ENCODE measurements at regions not wholly inside any gene's neighbourhood (a gene's known extent, or its start where the extent isn't known, plus 50 kb on each side); places are given as distances from the start of the nearest gene placed in this dataset.

DNA sequence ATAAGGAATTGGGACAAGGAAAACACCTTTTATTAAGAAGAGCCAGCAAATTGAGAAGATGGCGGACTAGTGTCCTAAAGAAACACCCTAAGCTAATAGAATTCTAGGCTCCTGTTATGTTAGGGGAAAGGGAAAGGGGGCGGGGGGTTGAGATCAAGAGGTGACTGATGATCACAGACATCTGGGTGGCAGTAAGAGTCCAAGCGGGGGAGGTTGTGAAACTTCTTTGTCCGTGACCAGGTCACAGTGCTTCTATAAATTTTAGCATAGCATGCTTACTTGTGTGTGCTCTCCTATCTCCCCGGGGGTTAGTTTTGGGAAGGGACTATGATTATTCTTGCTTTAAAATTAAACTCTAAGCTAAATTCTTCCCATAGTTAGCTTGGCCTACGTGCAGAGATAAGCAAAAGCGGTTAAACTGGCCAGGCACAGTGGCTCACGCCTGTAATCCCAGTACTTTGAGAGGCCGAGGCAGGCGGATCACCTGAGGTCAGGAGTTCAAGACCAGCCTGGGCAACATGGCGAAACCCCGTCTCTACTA lies 262.1 kb downstream of the SKIDA1 start:
- no peak for DNase-seq (ENCODE audit: low read depth)

DNA sequence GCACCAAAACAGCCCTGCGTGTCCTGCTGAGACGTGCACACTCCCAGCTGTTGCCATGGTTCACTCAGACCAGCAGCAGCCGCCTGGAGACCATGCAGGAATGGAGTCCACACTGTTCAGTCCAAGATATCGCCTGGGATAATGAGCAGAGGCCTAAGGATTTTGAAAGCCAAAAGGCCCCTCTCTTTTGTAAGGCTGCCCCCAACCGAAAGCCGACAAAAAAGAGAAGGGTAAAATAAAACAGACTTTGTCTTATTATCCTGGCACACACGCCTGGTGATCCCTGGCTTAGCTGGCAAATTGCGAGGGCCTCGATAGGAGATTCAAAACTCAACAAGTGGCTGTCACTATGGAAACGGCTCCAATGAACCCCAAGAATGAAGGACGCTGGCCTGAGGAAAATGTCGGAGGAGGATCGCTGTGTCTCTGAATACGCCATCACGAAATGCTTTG lies 263.6 kb downstream of the SKIDA1 start:
- DNase-seq (ENCODE audit: low read depth) = no peak

DNA sequence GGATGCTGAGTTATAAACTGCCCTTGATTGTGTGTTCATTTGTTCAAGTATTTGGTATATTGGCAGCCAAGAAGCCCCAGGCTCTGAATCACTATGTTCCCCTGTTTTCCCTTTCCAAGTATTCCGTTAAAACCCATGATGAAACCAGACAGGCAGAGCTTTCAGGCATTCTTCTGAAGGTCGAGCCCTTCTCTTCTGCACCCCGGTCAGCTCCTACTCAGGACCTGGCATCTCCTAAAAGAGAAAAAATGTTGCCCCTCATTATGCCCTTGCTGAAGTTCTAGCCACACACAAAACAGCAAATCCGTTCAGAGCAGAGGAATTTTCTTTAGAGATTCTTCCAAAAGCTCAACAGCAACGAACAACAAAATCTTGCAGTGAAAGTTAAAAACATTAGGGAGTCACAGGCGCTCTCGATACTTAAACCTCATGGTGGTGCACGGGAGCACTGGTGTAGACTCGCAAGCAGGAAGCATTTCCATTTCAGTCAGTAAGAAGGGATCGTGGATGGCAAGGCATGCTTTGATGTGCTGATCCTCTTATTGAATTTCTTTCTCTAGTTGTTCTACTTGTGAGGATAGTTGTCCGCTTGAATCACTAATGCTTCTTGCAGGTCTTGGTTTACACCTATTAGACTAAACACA lies 264.9 kb downstream of the SKIDA1 start:
- DNase-seq (ENCODE audit: low read depth) = no peak

DNA sequence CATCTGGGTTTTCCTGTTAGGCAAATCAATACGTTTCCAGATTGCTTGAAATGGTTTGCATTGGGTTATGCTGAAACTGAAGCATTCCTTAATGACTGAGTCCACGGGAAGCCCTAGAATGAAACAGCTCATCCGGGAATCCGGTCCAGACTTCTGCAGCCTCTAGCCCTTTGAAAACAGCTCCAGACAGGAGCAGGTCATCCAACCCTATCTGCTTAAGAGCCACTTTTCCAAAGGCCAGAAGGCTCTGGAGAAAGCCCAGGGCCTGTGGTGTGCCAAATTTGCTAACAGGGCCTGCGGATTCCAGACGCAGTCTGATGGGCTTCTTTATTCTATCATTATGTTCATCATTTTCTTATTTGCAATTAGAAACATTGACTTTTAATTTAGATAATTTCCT lies 265.4 kb downstream of the SKIDA1 start:
- no peak for DNase-seq (ENCODE audit: low read depth)

- no peak for DNase-seq (ENCODE audit: low read depth)
These were observed 267.6 kb downstream of the SKIDA1 start for GRCh38 chr10:21257919-21258318.

- no peak for DNase-seq (ENCODE audit: low read depth)
These were observed 268.3 kb downstream of the SKIDA1 start for GRCh38 chr10:21257191-21257590.

DNA sequence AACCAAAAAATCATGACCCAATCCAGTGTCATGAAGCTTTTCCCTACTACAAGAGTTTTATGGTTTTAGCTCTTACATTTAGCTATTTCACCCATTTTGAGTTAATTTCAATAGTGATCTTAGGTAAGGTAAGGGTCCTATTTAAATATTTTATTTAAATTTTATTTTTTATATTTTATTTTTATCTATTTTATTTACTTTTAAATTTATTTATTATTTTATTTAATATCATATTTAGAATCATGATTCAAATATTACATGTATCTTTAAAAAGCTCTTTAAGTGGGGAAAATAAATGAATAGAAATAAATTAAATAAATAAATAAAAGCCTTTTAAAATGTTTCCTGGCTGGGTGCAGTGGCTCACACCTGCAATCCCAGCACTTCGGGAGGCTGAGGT lies 276.0 kb downstream of the SKIDA1 start:
- no peak for DNase-seq (ENCODE audit: low read depth)

GRCh38 chr10:21247592-21247991 lies 277.9 kb downstream of the SKIDA1 start:
- DNase-seq (ENCODE audit: low read depth) = no peak

GRCh38 chr10:21246178-21246577 lies 279.3 kb downstream of the SKIDA1 start:
- no peak for DNase-seq (ENCODE audit: low read depth)

DNA sequence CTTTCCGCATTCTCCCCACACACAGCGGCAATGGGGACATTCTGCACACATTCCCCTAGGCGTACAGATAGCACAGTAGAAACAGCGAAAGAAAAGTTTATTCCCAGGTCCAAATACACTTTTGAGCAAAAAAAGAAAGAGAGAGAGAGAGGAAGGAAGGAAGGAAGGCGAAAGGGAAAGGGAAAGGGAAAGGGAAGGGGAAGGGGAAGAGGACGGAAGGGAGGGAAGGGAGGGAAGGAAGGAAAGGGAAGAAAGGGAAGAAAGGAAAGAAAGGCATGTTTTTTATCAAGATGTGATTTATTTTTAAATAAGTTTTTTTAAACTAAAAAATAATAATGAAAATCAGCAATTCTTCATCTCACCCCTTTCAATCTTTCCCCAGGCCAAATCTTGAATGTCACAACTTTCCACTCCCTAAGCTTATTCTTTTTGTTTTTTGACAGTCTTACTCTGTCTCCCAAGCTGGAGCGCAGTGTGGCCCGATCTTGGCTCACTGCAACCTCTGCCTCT lies 281.7 kb downstream of the SKIDA1 start:
- no peak for DNase-seq (ENCODE audit: low read depth)

- no peak for DNase-seq (ENCODE audit: low read depth)
These were observed 282.6 kb downstream of the SKIDA1 start for GRCh38 chr10:21242915-21243314.

DNA sequence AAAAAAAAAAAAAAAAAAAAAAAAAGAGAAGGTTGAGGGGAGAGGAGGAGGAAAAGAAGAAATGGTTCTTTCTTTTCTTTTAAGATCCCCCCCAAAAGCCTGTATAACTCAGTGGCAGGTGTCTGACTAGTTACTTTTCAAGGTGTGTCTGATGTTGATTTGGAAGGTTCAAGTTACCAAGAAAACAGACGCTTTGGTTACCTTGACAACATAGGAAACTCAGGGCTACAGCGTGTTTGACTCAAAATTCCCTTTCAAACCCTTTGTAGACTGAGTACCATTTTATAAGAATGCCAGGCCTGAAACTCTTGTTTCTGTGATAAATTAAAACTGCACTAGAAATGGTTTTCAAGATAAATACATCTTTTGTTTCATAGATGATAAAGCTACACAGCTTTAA lies 286.8 kb downstream of the SKIDA1 start:
- DNase-seq (ENCODE audit: low read depth) = no peak

DNA sequence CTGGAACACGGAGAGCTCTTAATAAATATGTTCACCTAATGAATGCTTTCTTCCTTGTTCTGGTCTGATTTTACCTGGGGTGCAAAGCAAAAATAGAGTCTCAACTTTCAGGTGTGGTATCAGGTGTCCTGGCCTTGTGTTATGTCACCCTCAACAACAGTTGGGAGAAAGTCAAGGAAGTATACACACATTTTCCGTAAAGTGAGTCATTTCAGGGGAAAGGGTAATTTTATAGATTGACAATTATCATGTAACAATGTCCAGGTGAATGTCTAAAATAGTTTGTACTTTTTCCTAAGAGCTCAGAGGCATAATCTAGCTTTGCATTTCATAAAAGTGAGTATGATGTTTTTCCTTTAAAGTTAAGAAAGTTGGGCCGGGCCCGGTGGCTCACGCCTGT lies 287.4 kb downstream of the SKIDA1 start:
- no peak for DNase-seq (ENCODE audit: low read depth)

DNA sequence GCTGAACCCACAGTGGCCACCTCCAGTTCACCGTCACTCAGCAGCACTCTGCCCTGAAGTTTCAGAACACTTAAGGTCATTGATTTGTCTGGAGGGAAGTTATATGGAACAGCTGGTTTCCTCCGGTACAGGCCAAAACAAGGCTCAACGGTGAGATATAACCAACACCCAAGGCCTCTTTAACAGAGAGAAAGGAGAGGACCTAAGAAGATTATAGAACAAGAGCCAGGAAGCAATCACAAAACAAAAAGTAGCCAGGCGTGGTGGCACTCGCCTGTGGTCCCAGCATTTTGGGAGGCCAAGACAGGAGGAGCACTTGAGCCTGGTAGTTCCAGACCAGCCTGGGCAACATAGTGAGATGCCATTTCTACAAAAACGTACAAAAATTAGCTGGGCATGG lies 290.7 kb downstream of the SKIDA1 start:
- DNase-seq (ENCODE audit: low read depth) = no peak

DNA sequence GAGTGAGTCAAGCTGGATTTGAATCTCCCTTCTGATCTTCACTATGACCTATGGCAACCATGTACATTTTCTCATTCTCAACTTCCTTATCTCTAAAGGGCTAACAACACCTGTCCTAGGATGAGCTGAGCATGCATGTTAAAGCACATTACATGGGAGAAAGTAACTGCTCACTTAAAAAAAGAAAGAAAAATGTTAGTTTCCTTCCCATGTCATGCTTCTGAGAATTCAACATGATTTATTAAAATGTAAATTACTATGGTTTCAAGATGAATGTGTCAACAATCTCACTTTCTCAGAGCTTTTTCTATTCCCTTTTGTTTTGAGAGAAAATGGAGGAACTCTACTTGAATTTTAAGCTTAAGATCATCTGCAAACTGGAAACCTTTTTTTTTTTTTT lies 295.3 kb downstream of the SKIDA1 start:
- DNase-seq (ENCODE audit: low read depth) = no peak

DNA sequence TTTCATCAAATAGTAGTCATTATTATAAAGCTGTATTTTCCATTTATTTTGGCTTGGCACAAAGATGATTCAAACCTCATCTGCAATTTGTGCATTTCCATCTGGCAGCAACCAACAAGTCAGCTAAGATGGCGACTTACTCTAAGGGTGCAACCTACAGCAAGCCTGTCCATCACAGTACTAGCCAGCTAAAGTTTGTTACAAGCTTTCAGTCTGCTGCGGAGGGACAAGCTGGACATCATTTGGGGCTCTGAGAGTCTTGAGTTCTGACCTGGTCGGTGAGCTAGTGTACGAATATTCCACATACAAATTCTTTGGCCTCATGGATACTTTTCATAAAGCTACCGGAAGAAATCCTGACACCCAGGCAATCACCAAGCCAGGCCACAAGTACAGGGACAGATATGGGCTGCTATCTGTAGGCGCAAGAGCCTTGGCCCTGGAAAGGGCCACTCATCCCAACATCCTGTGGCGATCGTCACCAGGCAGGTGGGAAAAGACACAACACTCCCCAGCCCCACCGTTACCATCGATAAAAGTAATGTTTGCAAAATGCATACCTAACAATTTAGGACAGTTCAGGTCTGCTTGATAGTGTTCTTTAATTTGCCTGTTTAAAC lies 307.6 kb downstream of the SKIDA1 start:
- no peak for DNase-seq (ENCODE audit: low read depth)

GRCh38 chr10:21217107-21217506 lies 308.4 kb downstream of the SKIDA1 start:
- DNase-seq (ENCODE audit: low read depth) = no peak

GRCh38 chr10:21214329-21214728 lies 311.2 kb downstream of the SKIDA1 start:
- DNase-seq (ENCODE audit: low read depth) = no peak

DNA sequence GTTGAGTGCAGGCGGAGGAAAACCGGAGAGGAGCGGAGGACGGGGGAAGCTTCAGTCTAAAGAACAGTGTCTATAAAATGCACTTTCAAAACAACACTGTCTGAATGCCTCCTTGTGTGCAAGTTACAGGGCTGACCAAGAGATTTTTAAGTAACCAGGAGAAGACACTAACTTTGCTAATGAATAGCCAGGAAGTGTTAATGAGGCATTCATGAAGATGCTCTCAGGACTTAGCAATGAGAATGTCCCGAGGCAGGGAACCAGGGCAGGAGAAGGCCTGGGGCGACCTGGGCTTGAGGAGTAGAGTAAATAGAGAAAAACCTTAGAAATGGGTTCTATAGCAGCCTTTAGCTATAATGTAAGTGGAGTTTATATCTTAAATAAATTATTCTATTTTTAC lies 312.1 kb downstream of the SKIDA1 start:
- no peak for DNase-seq (ENCODE audit: low read depth)

DNA sequence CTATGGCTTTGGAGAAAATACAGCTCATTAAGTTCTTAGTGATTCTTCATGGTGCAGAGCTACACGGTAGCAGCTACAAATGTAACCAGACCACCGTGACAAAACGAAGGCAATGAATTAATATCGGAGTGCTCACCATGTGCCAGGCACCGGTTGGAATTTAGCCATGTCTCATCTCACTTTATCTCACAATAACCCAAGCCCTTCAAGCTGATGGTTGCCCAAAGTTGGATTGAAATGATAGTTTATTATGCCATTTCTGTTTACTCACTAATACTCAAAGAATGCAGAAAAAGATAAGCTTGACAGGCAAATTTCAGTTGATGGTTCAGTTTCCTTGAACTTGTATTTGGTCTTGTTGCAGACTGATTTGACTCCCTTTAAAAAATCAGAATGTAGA lies 312.6 kb downstream of the SKIDA1 start:
- DNase-seq (ENCODE audit: low read depth) = no peak

GRCh38 chr10:21212348-21212747 lies 313.1 kb downstream of the SKIDA1 start:
- DNase-seq (ENCODE audit: low read depth) = no peak

DNA sequence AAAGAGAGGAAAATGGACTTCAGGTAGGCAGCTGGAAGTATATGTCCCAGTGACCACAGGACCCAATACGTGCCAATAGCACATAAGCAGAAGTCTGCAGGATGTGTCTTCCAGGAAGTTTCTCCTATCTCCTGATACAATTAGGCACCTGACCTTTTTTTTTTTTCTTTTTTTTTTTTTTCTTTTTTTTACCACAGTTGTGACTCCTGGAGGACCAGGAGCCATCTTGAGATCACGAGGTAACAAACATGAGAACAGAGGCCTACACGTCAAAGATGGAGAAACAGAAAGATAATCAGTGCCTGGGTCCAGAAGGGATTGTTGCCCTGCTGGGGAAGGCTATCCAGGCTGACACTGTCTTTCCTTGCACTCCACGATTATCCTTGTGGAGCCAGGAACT lies 312.4 kb upstream of the NEBL start:
- DNase-seq (ENCODE audit: low read depth) = no peak

- DNase-seq (ENCODE audit: low read depth) = no peak
These were observed 311.7 kb upstream of the NEBL start for GRCh38 chr10:21208666-21209316.
